RPMI8226 (cell line): ENCODE measurements at regions not wholly inside any gene's neighbourhood (a gene's known extent, or its start where the extent isn't known, plus 50 kb on each side); places are given as distances from the start of the nearest gene placed in this dataset.

ENCODE experiments used
- DNase-seq: peaks from one replicate; pipeline ENCODE4 v3.0.0-alpha.2; 2015

DNA sequence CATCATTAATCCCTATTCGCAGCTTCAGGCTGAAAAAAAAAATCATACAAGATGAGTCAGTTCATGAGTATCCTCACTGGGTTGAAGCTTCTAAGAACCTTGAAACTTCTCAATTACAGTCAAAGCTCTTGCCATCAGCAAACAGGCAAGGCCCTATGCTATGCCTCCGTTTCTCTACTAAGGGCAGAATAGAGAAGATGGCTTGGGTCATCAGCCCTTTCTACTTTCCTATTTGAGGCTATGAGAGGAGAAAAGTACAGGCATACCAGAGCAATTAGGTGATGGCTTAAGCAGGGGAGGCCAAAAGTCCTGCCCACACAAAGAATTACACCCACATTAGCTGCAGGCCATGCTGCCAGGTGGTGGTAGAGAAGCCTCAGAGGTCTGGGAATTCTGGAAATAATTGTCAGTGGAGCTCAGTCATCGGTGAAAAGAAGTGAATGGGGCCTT is 89.0 kb downstream of the MRPL46 start:
- no peak for DNase-seq

GRCh38 chr15:88377509-88377908 is 89.7 kb downstream of the MRPL46 start:
- no peak for DNase-seq

DNA sequence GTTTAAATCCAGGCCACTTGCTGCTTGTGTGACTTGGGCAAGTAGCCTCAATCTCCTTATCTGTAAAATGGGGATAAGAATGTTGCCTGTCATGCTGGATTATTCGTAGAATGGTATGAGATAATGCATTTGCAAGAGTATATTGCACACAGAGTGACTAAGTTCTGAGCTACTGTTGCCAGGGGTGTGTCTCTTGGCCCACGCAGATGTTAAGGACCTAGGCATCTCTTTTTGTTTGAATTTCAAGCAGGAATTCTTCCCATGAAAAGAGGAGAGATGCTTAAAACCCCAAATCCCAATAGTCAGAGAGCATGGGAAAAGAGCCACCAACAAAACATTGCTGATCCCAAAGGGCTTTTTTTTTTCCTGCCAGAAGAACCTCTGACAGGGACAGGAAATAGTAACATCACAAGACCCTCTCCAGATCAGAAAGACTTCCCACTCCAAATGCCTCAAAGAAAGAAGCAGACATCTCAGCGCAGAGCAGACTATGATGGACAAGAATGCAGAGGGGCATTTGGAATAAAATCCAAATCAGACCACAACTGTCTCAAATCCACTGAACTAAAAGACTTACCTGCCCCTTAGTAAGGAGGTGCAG is 90.5 kb downstream of the MRPL46 start:
- DNase-seq: no peak

- no peak for DNase-seq
Measured at GRCh38 chr15:88375234-88375927, 91.8 kb downstream of the MRPL46 start.

DNA sequence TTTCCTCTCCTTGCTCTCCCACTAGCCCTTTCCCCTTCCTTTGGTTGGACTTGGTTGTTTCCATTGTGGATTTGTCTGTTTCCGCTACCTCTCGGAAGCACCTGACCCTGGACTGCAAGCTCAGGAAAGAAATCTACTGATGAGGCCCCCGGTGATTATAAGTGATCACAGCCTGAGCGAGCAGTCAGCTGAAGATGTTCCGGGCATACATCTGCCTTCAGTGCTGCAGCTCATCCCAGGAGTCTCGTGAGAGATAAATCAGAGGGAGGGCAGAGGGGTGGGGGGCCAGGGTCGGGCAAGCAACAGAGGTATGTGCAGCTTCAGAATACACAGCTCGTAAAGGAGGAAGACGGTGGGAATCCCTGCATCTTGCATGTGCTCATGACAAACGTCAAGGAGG is 102.1 kb downstream of the MRPL46 start:
- no peak for DNase-seq

- DNase-seq: no peak
Measured at GRCh38 chr15:88348579-88349230, 92.2 kb upstream of the NTRK3 start.

- no peak for DNase-seq
Measured at GRCh38 chr15:88345962-88346361, 89.4 kb upstream of the NTRK3 start.

DNA sequence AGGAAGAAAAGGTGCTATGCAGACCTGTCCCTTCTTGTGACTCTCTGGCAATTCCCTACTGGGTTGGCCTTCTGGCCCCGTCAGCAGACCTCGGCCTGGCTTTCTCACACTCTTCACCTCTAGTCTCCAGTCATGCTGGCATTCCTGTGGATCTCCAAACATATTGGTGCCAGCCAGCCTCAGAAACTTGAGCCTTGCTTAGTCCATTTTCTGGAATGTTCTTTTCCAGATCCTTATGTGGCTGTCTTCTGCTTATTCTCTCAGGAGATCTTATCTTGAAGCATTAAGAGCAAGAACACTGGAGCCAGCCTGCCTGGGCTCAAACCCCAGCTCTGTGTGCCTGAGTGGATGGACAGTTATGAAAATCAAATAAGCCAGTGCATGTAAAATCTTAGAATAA is 88.2 kb upstream of the NTRK3 start:
- no peak for DNase-seq

GRCh38 chr15:88342666-88343065 is 86.1 kb upstream of the NTRK3 start:
- no peak for DNase-seq

DNA sequence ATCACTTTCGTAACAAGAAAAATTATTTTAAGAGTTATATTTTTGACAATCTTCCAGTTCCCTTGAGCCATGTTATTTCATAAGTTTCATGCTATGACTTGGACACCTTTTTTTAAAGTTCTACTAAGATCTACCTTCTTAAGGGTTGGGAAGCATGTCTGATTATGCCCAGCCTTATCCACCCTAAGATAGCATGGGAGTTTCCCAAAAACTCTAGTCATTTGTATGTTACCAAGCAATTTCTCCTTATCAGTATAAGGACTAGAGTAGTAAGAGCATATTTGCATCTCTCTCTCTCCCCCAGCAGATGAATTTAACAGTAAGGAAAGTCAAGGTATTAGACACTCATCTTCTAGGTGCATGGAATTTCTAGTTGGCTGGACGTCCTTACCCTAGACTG is 85.1 kb upstream of the NTRK3 start:
- DNase-seq: no peak

GRCh38 chr15:88341006-88341405 is 84.5 kb upstream of the NTRK3 start:
- no peak for DNase-seq

- no peak for DNase-seq
Measured at GRCh38 chr15:88337993-88338392, 81.5 kb upstream of the NTRK3 start.

- no peak for DNase-seq
Measured at GRCh38 chr15:88335074-88335473, 78.5 kb upstream of the NTRK3 start.

DNA sequence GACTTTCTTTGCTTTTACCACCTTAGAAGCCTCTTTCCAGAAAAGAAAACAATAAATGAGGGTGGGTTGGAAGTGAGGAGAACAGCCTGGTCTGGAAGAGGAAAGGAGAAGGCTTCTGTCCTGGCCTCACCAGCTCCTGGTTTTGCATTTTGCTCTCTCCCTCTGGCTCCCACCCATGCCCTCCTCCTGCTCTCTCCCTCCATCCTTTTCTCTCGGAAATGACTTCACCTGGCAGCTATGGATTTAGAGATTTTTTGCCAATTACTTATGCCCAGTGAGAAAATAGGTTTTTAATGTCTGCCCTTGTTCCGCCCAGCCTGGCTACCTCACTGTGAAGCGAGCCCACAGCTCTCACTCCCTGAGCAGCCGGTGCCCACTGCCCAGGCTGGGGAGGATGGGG is 77.9 kb upstream of the NTRK3 start:
- no peak for DNase-seq

DNA sequence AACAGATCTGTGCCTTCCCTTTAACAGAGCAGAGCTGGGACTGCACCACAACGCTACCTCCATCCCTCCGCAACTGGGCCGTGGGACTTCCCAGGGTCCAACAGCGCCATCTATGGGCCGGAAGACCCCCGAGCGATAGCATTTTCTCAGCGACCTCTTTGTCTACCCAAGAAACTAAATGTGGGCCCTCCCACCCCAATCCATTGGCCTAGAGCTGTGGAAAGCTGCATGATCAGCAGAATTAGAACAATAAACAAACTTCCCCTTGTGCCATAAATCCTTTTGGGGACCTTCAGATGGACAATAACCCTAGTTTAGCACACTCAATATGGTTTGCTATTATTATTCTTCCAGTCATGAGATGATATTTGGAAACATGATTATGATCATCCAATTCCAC is 74.8 kb upstream of the NTRK3 start:
- peak; percentile 72 for DNase-seq

- DNase-seq: no peak
Measured at GRCh38 chr15:88326924-88327323, 70.4 kb upstream of the NTRK3 start.

- no peak for DNase-seq
Measured at GRCh38 chr15:88324741-88325065, 68.2 kb upstream of the NTRK3 start.

- DNase-seq: no peak
Measured at GRCh38 chr15:88323976-88324740, 67.6 kb upstream of the NTRK3 start.

DNA sequence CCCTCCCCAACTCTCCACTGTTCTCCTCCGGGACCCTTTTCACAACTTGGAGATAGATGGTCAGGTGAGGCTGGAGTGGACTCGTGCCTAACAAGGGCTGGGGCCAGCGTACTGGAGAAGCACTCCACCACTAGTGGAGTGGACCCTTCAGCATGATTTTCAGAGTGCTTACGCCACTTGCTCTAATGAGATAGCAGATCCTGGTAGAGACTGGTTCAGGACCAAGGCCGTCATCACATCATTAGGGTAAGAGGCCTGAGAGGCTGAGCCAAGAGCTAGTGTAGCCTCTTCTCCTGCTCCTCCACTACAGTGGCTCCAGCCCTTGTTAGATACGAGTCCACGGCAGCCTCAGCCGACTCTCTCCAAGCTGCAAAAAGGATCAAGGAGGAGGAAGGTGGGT is 66.9 kb upstream of the NTRK3 start:
- DNase-seq: no peak

GRCh38 chr15:88322461-88322860 is 65.9 kb upstream of the NTRK3 start:
- DNase-seq: no peak

DNA sequence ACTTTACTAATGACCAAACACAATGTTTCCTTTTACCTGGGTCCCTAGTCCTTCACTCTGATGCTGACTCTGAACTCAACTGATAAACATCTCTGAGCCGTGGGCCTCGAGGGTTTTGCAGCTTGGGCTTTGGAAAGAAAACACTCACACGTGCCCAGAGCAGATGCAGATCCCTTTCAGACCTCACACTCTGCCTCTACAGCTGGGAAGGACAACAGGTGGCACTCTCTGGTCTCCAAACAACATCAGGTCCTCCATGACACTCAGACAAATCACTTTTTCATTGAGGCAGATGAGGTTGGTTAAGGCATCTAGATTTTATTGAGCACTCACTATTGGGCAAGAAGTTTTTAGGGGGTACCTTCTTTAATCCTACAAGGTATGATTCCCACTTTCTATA is 64.7 kb upstream of the NTRK3 start:
- DNase-seq: no peak

GRCh38 chr15:88316586-88316985 is 60.0 kb upstream of the NTRK3 start:
- DNase-seq: no peak

DNA sequence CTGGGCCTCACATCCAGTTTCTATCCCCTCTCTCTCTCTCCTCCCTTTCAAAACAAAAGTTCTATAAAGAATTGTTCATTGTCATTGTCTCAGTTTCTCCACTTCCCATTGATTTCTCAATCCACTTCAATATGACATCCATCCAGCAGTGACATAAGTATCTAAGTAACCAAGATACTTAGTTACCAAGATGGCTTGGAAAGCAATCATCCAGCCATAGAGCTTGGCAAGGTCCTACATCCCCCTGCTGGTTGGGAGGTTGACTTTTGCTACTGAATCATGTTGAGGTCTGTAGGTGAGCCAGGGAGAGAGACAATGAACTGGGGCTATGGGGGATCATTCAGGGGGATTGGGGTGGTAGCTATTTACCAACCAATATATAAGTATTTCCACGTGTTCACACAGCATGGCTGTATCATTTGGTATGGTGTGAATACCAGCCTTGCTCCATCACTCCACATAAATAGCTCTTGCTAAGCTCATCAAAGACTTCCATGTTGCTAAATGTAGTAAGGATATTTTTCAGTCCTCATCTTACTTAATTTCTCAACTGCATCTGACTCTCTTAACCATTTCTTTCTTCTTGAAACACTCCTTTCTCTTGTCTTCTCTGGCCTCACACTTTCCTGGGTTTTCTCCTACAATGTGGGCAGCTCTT is 58.8 kb upstream of the NTRK3 start:
- DNase-seq: no peak
